Sigmoid colon (tissue), 4 donors: ENCODE measurements at regions not wholly inside any gene's neighbourhood (a gene's known extent, or its start where the extent isn't known, plus 50 kb on each side); places are given as distances from the start of the nearest gene placed in this dataset.

Source experiments
- CTCF ChIP-seq, 4 experiments: fragments of 450-650 bp in 3 of 4; fragments of 200-600 bp in 1 of 4; IDR thresholded peaks; one replicate each; pipeline ENCODE4 v1.5.1; 2016 to 2019; ENCODE audit warnings: antibody characterized with exemption in 4 of 4, mild to moderate bottlenecking in 3 of 4, moderate library complexity in 2 of 4
- POLR2A ChIP-seq, 2 donors: fragments of 450-650 bp; IDR thresholded peaks; one replicate each; pipeline ENCODE4 v1.6.1; 2016; ENCODE audit warnings: antibody characterized with exemption in 2 of 2, mild to moderate bottlenecking in 2 of 2, moderate library complexity in 2 of 2
- POLR2AphosphoS5 ChIP-seq, 4 donors: sonication (generic); formaldehyde crosslinking; IDR thresholded peaks; one replicate each; pipeline ENCODE4 v1.6.1; 2017; ENCODE audit warnings: antibody characterized with exemption in 4 of 4

GRCh38 chr5:34505731-34506130 lies 150.4 kb upstream of the RAI14 start:
- TF ChIP-seq CTCF (IDR thresholded peaks at IDR 0.05) (no peak), POLR2A (IDR thresholded peaks at IDR 0.05) (no peak), POLR2AphosphoS5 (IDR thresholded peaks at IDR 0.05) (no peak)
